ENCODE measurements at regions not wholly inside any gene's neighbourhood (a gene's known extent, or its start where the extent isn't known, plus 50 kb on each side); places are given as distances from the start of the nearest gene placed in this dataset.

DNA sequence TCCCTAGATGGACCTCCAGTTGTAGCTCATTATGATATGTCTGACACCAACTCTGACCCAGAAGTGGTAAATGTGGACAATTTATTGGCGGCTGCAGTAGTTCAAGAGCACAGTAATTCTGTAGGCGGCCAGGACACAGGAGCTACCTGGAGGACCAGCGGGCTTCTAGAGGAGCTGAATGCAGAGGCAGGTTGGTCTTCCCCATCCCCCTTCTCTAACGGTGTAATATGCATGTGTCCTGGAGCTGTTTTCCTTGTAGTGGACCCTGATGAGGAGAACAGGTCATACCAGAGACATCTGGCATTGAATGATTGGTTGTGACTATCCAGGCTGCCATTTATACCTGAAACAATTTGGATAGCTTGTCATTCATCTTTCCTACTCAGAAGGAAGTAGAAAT lies 135.8 kb downstream of the HAUS1 start:
- TF ChIP-seq EZH2 (IDR thresholded peaks at IDR 0.05) = no peak
- no peak for TF ChIP-seq FOXP2 (optimal IDR thresholded peaks at IDR 0.05; ENCODE audit: control extremely low read depth, extremely low read length, insufficient read depth)
